CD4-positive, alpha-beta T cell treated with Interleukin-2 at 100 ng/mL for 4 hours (primary cell): ENCODE measurements at regions not wholly inside any gene's neighbourhood (a gene's known extent, or its start where the extent isn't known, plus 50 kb on each side); places are given as distances from the start of the nearest gene placed in this dataset.
"Not testable (repeated sequence)": the region's sequence is repeated elsewhere in the genome, so short reads cannot be mapped to it uniquely, and the experiment has no call there.

Experiments used
- DNase-seq: peaks from one replicate; pipeline ENCODE4 v3.0.0-alpha.2; 2020; ENCODE audit warnings: low spot score

DNA sequence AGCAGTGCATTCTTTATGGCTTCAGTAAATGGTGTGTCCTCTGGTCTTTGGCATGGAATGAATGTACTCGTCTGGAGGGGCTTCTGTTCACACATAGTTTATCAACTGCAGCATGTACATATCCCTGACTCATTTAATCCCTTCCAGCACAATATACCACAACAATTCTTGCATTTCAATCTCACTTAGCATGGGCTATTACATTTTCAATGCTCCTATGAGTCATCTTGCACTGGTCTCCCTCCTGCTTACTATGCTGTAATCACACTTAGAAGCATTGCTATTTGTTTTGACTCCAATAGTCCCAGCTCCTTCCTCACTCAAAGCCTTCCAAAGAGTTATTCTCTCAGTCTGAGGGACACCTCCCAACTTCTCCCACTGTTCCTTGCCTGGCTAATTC is 180.9 kb upstream of the NUDT10 start:
- DNase-seq, result no peak

- DNase-seq, result no peak
These were observed 177.5 kb upstream of the NUDT10 start for GRCh38 chrX:51155157-51155556.

- DNase-seq, result no peak
These were observed 177.1 kb upstream of the NUDT10 start for GRCh38 chrX:51155566-51155965.

- no peak for DNase-seq
These were observed 174.4 kb upstream of the NUDT10 start for GRCh38 chrX:51158231-51158630.

GRCh38 chrX:51159378-51159777 is 173.2 kb upstream of the NUDT10 start:
- DNase-seq, result not testable (repeated sequence)

GRCh38 chrX:51163730-51164129 is 168.9 kb upstream of the NUDT10 start:
- DNase-seq, result no peak

- DNase-seq, result not testable (repeated sequence)
These were observed 154.2 kb upstream of the NUDT10 start for GRCh38 chrX:51178356-51178900.

DNA sequence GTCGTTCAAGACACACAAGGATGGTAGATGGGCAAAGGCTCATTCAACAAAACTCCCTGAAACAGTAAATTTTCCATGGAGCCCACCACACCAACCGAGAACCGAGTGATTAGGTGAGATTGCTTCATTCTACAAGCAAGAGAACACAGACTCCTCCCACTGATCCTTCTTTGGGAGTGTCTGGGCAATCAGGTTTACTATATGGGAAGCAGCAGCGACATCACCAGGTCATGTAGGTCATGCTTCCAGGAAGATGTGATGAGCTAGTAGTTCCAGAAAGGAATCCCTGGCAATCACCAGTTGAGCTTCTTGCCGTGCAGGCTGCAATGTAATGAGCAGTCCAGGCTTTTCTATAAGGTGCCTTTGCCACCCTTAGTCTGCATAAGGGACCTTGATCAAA is 152.8 kb upstream of the NUDT10 start:
- not testable (repeated sequence) for DNase-seq

DNA sequence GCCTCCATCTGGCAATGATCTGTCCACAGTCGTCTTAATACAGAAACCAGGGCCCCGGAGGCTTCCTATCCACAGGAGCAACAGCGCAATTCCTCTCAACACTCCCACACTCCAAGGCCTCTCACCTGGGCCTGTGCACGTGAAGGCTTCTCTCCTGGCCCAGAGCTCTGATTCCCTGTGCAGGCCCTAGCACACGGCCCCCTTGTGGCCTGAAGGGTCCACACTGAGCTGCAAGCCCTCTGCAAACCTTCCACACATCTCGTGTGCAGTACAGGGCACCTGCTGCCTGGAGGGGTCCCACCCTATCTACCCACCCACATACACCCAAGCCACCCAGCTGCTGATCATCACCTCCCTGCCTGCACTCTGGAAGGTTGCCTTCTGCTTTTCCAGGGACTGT is 150.1 kb upstream of the NUDT10 start:
- DNase-seq, result no peak

DNA sequence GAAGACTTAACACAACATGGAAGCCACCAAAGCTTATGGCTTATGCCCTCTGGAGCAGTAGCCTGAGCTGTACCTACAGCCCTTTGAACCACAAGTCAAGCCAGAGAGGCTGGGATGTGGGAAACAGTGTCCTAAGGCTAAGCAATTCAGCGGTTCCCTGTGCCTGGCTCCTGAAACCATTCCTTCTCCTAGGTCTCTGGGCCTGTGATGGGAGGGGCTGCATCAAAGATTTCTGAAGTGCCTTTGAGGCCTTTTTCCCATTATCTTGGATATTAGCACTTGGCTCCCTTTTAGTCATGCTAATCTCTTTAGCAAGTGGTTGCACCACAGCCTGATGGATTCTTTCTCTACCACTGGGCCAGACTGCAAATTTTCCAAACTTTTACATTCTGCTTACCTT is 140.5 kb upstream of the NUDT10 start:
- DNase-seq, result no peak

GRCh38 chrX:51215266-51215665 is 117.4 kb upstream of the NUDT10 start:
- DNase-seq, result no peak

DNA sequence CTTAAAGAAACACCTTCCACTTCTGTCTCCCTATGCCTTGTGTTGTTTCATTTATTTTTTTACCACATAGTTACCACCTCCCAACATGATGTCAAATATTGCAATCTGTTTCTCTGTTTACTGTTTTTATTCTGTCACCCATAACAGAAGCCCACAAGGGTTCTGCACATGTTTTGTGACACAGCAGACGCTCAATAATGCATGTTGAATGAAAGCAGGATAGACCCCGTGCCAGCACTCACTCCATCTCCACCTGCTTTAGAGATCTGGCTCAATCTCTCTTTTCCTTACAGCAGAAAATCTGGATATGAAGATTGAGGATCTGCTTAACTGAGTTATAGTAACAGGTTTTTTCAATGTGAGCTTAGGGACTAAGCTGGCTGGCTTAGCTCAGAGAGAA is 116.8 kb upstream of the NUDT10 start:
- no peak for DNase-seq

- DNase-seq, result no peak
These were observed 90.4 kb upstream of the NUDT10 start for GRCh38 chrX:51242212-51242611.

DNA sequence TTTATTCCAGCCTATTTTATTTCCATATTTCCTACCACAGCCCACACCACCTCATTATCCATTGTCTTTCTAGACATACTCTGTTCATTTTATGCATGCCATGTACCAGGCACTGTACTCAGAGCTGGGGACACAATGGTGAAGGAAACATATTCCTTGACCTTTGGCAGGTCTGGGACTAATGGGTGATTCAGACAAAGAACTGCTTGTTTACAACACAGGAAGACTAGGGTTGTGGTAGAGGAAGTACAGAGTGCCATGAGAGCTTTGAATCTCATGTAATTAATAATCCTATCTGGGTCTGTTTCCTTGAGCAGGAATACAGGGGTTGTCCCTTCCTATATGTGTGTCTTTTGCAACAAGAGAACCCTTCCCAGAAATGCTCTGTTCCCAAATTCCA is 75.1 kb upstream of the NUDT10 start:
- no peak for DNase-seq

- DNase-seq, result not testable (repeated sequence)
These were observed 70.4 kb upstream of the NUDT10 start for GRCh38 chrX:51262271-51262670.

- no peak for DNase-seq
These were observed 60.0 kb upstream of the NUDT10 start for GRCh38 chrX:51272638-51273037.

GRCh38 chrX:51281758-51282318 is 50.8 kb upstream of the NUDT10 start:
- no peak for DNase-seq
